HT1080 (cell line): ENCODE measurements at regions not wholly inside any gene's neighbourhood (a gene's known extent, or its start where the extent isn't known, plus 50 kb on each side); places are given as distances from the start of the nearest gene placed in this dataset.

Source experiments
- DNase-seq: peaks from one replicate; pipeline ENCODE4 v3.0.0-alpha.2; 2015; ENCODE audit warnings: low read depth

GRCh38 chr11:134702827-134703226 lies 290.8 kb upstream of the B3GAT1 start:
- DNase-seq = no peak

GRCh38 chr11:134701564-134702165 lies 289.6 kb upstream of the B3GAT1 start:
- DNase-seq = no peak

- DNase-seq = no peak
Measured at GRCh38 chr11:134700101-134700640, 288.1 kb upstream of the B3GAT1 start.

- DNase-seq = no peak
Measured at GRCh38 chr11:134696455-134696854, 284.4 kb upstream of the B3GAT1 start.

- DNase-seq = peak; percentile 1
Measured at GRCh38 chr11:134691985-134692384, 279.9 kb upstream of the B3GAT1 start.

GRCh38 chr11:134691295-134691873 lies 279.3 kb upstream of the B3GAT1 start:
- no peak for DNase-seq

GRCh38 chr11:134689886-134690285 lies 277.8 kb upstream of the B3GAT1 start:
- no peak for DNase-seq

- no peak for DNase-seq
Measured at GRCh38 chr11:134687548-134687947, 275.5 kb upstream of the B3GAT1 start.

- no peak for DNase-seq
Measured at GRCh38 chr11:134686460-134687061, 274.5 kb upstream of the B3GAT1 start.

GRCh38 chr11:134685793-134686380 lies 273.8 kb upstream of the B3GAT1 start:
- DNase-seq = no peak

GRCh38 chr11:134684576-134684975 lies 272.5 kb upstream of the B3GAT1 start:
- no peak for DNase-seq

- DNase-seq = no peak
Measured at GRCh38 chr11:134683860-134684259, 271.8 kb upstream of the B3GAT1 start.

- DNase-seq = no peak
Measured at GRCh38 chr11:134682577-134682976, 270.5 kb upstream of the B3GAT1 start.

- DNase-seq = no peak
Measured at GRCh38 chr11:134679592-134679991, 267.6 kb upstream of the B3GAT1 start.

GRCh38 chr11:134678744-134679143 lies 266.7 kb upstream of the B3GAT1 start:
- DNase-seq = no peak

- DNase-seq = no peak
Measured at GRCh38 chr11:134677891-134678551, 266.0 kb upstream of the B3GAT1 start.

- no peak for DNase-seq
Measured at GRCh38 chr11:134677397-134677822, 265.4 kb upstream of the B3GAT1 start.

- no peak for DNase-seq
Measured at GRCh38 chr11:134676516-134677287, 264.7 kb upstream of the B3GAT1 start.

GRCh38 chr11:134675983-134676382 lies 263.9 kb upstream of the B3GAT1 start:
- DNase-seq = no peak

- DNase-seq = no peak
Measured at GRCh38 chr11:134674974-134675373, 262.9 kb upstream of the B3GAT1 start.

- no peak for DNase-seq
Measured at GRCh38 chr11:134670961-134671370, 258.9 kb upstream of the B3GAT1 start.
